GM12892 (cell line): ENCODE measurements at regions not wholly inside any gene's neighbourhood (a gene's known extent, or its start where the extent isn't known, plus 50 kb on each side); places are given as distances from the start of the nearest gene placed in this dataset.

Experiments used
- POLR2A ChIP-seq: IDR thresholded peaks from 2 replicates; pipeline ENCODE4 v1.6.1; 2011; ENCODE audit warnings: low read depth, low read length, control low read depth
- POLR2AphosphoS5 ChIP-seq: IDR thresholded peaks from 2 replicates; pipeline ENCODE4 v1.6.1; 2011; ENCODE audit warnings: low read depth, low read length, control low read depth
- TAF1 ChIP-seq: IDR thresholded peaks from 2 replicates; pipeline ENCODE4 v1.6.1; 2011; ENCODE audit warnings: low read depth, mild to moderate bottlenecking, control low read depth, low read length, borderline replicate concordance

- no peak for TF ChIP-seq POLR2AphosphoS5
- TF ChIP-seq POLR2A, result no peak
- no peak for TF ChIP-seq TAF1
Observed at GRCh38 chr18:1994471-1994870, 576.8 kb downstream of the METTL4 start.
